Glutamatergic neuron (in vitro differentiated cells): ENCODE measurements at regions not wholly inside any gene's neighbourhood (a gene's known extent, or its start where the extent isn't known, plus 50 kb on each side); places are given as distances from the start of the nearest gene placed in this dataset.

Source experiments
- DNase-seq: peaks from one replicate; pipeline ENCODE4 v3.0.0; 2022
- H3K27ac Mint-ChIP-seq: one replicate; pipeline ENCODE4 v1.8.0; 2020; ENCODE audit warnings: mild to moderate bottlenecking, mixed read lengths, inconsistent platforms; ENCODE audit not compliant: unreplicated experiment
- H3K27me3 Mint-ChIP-seq: one replicate; pipeline ENCODE4 v1.8.0; 2020; ENCODE audit warnings: mild to moderate bottlenecking, moderate library complexity, mixed read lengths, inconsistent platforms; ENCODE audit not compliant: unreplicated experiment
- H3K36me3 Mint-ChIP-seq: one replicate; pipeline ENCODE4 v1.8.0; 2020; ENCODE audit warnings: mild to moderate bottlenecking, mixed read lengths, inconsistent platforms; ENCODE audit not compliant: unreplicated experiment
- H3K4me1 Mint-ChIP-seq: one replicate; pipeline ENCODE4 v1.8.0; 2020; ENCODE audit warnings: mild to moderate bottlenecking, low read depth, mixed read lengths, inconsistent platforms; ENCODE audit not compliant: unreplicated experiment
- H3K4me3 Mint-ChIP-seq: one replicate; pipeline ENCODE4 v1.8.0; 2020; ENCODE audit warnings: mild to moderate bottlenecking, mixed read lengths, inconsistent platforms; ENCODE audit not compliant: unreplicated experiment
- H3K9me3 Mint-ChIP-seq: one replicate; pipeline ENCODE4 v1.8.0; 2020; ENCODE audit warnings: mild to moderate bottlenecking, moderate library complexity, mixed read lengths, inconsistent platforms; ENCODE audit not compliant: unreplicated experiment
- CTCF ChIP-seq: fragments of 200-600 bp; sonication (generic); IDR thresholded peaks from one replicate; pipeline ENCODE4 v1.5.0; 2021; ENCODE audit not compliant: partially characterized antibody, unreplicated experiment

DNA sequence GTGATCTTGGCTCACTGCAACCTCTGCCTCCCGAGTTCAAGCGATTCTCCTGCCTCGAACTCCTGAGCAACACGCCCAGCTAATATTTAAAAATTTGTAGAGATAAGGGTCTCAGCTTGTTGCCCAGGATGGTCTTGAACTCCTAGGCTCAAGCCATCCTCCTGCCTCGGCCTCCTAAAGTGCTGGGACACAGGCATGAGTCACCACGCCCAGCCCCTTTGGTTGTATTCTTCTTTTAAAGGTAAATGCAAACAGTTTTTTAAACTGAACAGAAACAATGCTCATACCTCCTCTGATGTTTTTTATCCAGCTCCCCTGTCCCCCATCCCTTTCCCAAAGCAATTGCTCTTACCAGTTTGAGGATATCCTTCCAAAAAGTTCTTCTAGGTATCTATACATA lies 79.5 kb upstream of the DUSP5 start:
- no peak for DNase-seq
- Mint-ChIP-seq H3K27me3 (peaks cover 4% of the 10 kb centered on the region), H3K9me3 (peaks cover 2% of the 10 kb centered on the region), H3K4me3 (no peak overlapping the region), H3K4me1 (no peaks in the 10 kb centered on the region), H3K27ac (no peak overlapping the region), H3K36me3 (peaks cover 5% of the 10 kb centered on the region)
- no peak for TF ChIP-seq CTCF

DNA sequence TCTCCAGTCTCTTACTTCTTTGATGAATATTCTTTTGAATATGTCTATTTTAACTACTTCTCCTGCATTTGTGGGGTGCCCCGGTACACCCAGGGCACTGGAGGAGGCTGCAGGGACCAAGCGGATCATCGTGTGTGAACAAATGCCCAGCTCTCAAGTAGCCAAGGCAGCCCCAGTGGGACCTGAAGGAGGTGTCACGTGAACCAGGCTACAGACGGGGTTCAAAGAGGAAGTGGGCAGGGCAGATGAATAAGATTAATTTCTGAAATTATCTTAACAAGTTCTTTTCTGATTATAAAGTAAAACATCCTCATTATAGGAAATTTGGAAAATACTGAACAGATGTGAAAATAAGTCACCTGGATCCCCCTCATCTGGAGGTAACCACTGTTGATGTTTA lies 78.4 kb upstream of the DUSP5 start:
- Mint-ChIP-seq H3K27ac (no peak overlapping the region), H3K36me3 (peaks cover 5% of the 10 kb centered on the region), H3K27me3 (peaks cover 4% of the 10 kb centered on the region), H3K4me3 (no peak overlapping the region), H3K4me1 (no peaks in the 10 kb centered on the region), H3K9me3 (no peaks in the 10 kb centered on the region)
- TF ChIP-seq CTCF, result no peak
- DNase-seq, result no peak

DNA sequence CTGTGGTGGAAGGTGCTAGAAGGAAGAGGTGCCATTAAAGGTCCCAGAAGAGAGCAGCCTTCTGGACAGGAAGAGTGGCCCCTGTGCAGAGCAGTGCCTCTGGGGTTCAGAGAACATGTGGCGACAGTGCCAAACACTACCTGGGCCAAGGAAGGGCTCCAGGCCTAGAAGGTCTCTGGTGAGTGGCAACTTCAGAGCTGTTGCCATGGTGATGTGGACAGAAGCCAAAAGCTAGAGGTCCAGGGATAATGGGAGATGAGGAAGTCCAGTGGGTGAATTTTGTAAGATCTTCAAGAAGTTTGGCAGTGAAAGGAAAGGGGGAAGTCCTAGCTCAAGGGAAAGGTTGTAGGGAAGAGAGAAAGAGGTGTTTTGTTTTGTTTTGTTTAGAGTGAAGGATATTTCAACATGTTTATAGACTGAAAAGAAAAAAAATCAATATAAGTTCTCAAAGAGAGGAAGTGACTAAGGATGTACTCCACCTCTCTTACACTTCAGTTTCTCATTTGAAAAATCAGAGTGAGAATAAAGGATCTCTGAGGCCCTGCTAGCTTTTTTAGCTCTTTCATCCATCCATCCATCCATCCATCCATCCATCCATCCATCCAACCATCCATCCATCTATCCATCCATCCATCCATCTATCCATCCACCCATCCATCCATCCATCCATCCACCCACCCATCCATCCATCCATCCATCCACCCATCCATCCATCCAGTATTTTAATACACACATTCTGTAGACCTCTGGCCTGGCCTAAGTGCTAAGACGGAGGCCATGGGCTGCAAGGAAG lies 77.1 kb upstream of the DUSP5 start:
- Mint-ChIP-seq H3K4me1 (no peaks in the 10 kb centered on the region), H3K27ac (no peak overlapping the region), H3K36me3 (peaks cover 5% of the 10 kb centered on the region), H3K9me3 (no peaks in the 10 kb centered on the region), H3K4me3 (no peak overlapping the region), H3K27me3 (peaks cover 4% of the 10 kb centered on the region)
- DNase-seq, result no peak
- TF ChIP-seq CTCF, result no peak

DNA sequence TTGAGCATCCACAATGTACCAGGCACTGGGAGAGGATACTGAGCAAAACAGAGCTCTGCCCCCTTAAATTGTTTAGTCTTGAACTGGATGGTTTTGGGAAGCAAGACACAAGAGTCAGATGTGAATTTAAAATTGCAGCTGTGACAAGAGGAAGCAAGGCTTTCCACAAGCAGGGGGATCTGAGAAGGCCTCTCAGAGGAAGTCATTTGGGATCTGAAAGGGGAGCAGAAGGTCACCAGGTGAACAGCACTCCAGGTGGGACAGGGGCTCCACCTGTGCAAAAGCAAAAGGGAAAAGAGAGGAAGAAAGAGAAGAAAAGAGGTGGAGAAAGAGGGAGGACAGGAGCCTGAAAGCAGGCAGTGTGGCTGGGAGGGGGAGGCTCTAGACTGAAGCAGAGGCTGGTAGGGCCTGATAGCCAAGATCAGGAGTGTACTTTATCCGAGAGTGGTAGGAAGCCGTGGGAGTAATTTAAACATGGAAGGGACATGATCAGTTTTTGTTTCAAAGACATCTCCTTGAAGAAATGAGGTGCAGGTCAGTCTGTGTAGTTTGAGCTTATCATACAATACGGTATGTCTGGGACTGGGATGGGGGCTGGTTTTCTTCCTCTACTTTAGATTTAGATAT lies 76.1 kb upstream of the DUSP5 start:
- Mint-ChIP-seq H3K9me3 (no peaks in the 10 kb centered on the region), H3K36me3 (peaks cover 5% of the 10 kb centered on the region), H3K27ac (no peak overlapping the region), H3K4me1 (no peaks in the 10 kb centered on the region), H3K4me3 (no peak overlapping the region), H3K27me3 (peaks cover 4% of the 10 kb centered on the region)
- DNase-seq, result no peak
- TF ChIP-seq CTCF, result no peak

GRCh38 chr10:110422548-110422947 lies 75.2 kb upstream of the DUSP5 start:
- H3K4me1 Mint-ChIP-seq, result no peaks in the 10 kb centered on the region
- H3K9me3 Mint-ChIP-seq, result no peaks in the 10 kb centered on the region
- peaks cover 5% of the 10 kb centered on the region for H3K36me3 Mint-ChIP-seq
- no peak for TF ChIP-seq CTCF
- no peak overlapping the region for H3K27ac Mint-ChIP-seq
- H3K27me3 Mint-ChIP-seq, result peaks cover 6% of the 10 kb centered on the region
- no peak for DNase-seq
- no peak overlapping the region for H3K4me3 Mint-ChIP-seq
